MG63 (cell line): ENCODE measurements at regions not wholly inside any gene's neighbourhood (a gene's known extent, or its start where the extent isn't known, plus 50 kb on each side); places are given as distances from the start of the nearest gene placed in this dataset.

Source experiments
- DNase-seq: peaks from one replicate; pipeline ENCODE4 v3.0.0-alpha.2; 2020
- H3K27me3 ChIP-seq: fragments of 250-450 bp; sonication (Bioruptor Pico); 2 replicates; pipeline ENCODE4 v1.5.1; 2020; ENCODE audit warnings: mild to moderate bottlenecking, moderate library complexity
- H3K36me3 ChIP-seq: fragments of 250-450 bp; sonication (Bioruptor Pico); 2 replicates; pipeline ENCODE4 v1.5.1; 2020; ENCODE audit warnings: mild to moderate bottlenecking, moderate library complexity
- H3K4me3 ChIP-seq: fragments of 250-450 bp; sonication (Bioruptor Pico); 2 replicates; pipeline ENCODE4 v1.5.1; 2020; ENCODE audit warnings: mild to moderate bottlenecking, moderate library complexity
- H3K9me3 ChIP-seq: fragments of 250-450 bp; sonication (Bioruptor Pico); 2 replicates; pipeline ENCODE4 v1.5.1; 2020; ENCODE audit warnings: mild to moderate bottlenecking, moderate library complexity

GRCh38 chr2:240368781-240369331 lies 66.6 kb upstream of the GPC1 start:
- DNase-seq: no peak
- Histone ChIP-seq H3K27me3 (no peaks in the 10 kb centered on the region), H3K4me3 (no peak overlapping the region)

DNA sequence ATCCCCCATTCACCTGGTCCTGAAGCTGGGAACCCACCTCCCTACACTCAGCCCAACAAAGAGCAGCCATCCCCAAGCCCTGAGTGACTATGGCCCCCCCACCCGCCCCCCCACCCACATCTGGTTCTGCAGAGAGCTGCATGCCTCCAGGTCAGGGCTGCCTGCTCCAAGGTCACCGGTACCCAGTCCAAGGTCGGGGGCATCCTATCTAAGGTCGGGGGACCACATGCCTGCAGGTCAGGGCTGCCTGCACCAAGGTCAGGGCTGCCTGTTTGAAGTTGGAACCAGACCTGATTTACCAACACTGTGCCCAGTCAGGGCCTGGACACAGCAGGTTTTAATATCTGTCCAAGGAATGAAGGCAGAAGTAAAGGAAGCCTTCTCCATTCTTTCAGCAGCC lies 66.1 kb upstream of the GPC1 start:
- Histone ChIP-seq H3K9me3 (no peaks in the 10 kb centered on the region), H3K36me3 (no peaks in the 10 kb centered on the region), H3K4me3 (no peak overlapping the region), H3K27me3 (no peaks in the 10 kb centered on the region)
- DNase-seq: no peak

More at GRCh38 chr2:240368781-240369331, 66.6 kb upstream of the GPC1 start:
- Histone ChIP-seq H3K36me3 (no peaks in the 10 kb centered on the region), H3K9me3 (no peaks in the 10 kb centered on the region)

DNA sequence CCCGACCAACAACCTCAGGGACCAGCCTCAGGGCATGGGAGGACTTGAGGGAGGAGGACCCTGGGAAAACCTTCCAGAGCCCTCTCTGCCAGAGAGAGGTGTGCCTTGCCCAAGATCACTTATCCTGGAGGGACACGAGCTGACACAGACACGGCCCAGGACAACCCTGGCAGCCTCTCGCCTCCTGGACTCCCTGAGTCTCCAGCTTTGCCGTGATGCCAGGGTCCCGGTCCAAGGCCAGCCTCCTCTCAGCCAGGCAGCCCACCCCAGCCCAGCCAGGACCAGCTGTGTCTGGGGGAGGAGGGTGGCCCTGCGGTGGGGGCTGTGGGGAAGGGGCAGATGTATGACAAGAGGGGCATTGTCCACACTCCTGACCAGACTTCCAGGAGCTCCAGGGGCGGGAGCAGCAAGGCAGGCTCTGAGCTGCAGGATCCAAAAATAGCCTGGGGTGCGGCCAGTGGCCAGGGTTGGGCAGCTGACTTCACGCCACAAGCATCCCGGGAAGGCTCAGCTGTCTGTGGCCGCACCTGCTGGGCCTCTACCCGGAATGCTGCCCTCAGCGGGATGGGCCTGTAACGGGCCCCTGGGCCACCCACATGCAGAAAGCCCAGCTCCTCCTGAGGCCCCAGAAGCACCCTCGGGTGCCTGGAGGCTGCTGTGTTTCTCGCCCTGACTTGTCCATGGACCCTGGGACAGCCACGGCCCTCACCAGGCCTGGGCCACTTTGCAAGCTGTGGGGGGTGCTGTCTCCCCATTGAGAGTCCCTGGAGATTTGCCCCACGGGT lies 65.5 kb upstream of the GPC1 start:
- Histone ChIP-seq H3K27me3 (no peaks in the 10 kb centered on the region), H3K9me3 (no peaks in the 10 kb centered on the region), H3K36me3 (no peaks in the 10 kb centered on the region), H3K4me3 (no peak overlapping the region)
- DNase-seq: peak; percentile 97

DNA sequence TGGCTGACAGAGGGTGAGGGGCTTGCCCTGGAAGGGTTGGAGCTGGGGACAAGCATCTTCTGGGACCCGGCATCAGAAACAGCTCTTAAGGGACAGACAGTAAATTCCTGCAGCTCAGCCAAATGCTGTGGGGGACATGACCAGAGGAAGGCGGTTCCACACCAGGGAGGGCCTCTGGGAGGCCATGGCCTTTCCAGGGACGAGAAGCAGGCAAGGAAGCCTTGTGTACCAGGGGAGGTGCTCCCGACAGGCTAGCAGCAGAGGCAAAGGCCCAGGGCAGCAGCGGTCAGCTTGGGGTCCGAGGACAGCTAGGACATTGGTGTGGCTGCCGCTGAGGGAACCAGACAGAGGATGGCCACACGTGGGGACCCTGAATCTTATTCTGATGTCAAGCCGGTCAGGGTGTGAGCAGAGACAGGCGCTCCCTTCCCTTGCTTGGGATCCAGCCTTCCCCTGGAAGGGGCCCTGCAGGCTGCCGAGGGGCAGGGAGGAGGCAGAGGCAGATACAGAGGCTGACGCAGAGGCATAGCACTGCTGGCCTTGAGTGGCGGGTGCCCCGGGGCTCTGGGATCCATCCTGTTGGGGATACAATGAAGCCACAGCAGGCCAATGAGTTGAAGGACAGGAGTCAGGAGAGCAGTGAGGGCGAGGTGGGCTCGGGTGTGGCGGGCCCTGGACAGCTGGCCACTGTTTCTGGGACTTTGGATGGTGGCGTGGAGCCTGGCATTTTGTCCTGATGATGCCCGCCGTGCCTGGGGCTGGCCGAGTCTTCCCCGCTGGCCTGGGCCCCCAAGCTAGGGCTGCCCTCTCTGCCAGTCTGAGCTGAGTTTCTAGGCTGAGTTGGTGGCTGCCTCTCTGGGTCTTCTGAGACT lies 64.1 kb upstream of the GPC1 start:
- Histone ChIP-seq H3K4me3 (no peak overlapping the region), H3K27me3 (no peaks in the 10 kb centered on the region), H3K9me3 (no peaks in the 10 kb centered on the region), H3K36me3 (no peaks in the 10 kb centered on the region)
- no peak for DNase-seq

DNA sequence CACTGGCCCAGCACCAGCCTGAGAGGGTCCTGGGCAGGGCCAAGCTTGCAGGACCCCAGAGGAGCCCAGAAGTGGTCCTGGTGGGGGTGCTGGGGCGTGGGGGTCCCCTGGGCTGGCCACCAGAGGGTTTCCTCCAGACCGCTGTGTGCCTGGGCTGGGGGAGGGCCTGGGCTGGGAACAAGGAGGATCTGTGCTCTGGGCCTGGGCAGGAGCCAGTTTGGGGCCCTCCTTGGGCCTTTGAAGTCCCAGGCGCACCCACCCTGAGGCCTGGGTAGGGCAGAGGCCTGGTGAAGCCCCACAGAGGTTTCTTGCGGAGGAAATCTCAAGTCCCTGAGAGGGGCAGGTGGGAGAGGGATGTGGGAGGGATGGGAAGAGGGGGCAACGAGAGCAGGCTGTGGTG lies 63.4 kb upstream of the GPC1 start:
- H3K9me3 ChIP-seq: no peaks in the 10 kb centered on the region
- H3K4me3 ChIP-seq: no peak overlapping the region
- DNase-seq: no peak
- no peaks in the 10 kb centered on the region for H3K27me3 ChIP-seq
- no peaks in the 10 kb centered on the region for H3K36me3 ChIP-seq

DNA sequence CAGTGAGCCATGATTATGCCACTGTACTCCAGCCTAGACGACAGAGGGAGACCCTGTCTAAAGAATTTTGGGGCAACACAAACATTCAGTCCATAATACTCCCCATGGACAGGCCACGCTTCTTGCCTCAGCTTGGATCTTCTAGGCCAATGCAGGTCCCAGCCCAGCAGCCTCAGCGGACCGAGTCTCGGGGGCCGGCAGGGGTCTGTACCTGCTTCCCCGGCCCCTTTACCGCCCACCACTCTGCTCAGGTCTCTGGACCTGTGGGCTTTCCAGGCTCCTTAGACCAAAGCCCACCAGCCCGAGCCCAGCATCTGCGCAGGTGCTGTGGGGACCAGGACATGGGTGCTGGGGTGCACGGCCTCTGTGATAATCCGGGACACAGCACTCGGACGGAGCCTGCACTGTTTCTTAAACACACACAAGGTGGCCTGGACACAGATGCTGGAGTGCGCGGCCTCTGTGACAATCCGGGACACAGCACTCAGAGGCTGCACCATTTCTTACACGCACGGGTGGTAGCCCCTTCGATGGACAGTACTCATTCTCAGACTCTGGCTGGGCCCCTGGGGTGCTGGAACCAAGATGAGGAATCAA lies 62.1 kb upstream of the GPC1 start:
- no peak overlapping the region for H3K4me3 ChIP-seq
- no peaks in the 10 kb centered on the region for H3K9me3 ChIP-seq
- H3K36me3 ChIP-seq: no peaks in the 10 kb centered on the region
- no peak for DNase-seq
- H3K27me3 ChIP-seq: no peaks in the 10 kb centered on the region

DNA sequence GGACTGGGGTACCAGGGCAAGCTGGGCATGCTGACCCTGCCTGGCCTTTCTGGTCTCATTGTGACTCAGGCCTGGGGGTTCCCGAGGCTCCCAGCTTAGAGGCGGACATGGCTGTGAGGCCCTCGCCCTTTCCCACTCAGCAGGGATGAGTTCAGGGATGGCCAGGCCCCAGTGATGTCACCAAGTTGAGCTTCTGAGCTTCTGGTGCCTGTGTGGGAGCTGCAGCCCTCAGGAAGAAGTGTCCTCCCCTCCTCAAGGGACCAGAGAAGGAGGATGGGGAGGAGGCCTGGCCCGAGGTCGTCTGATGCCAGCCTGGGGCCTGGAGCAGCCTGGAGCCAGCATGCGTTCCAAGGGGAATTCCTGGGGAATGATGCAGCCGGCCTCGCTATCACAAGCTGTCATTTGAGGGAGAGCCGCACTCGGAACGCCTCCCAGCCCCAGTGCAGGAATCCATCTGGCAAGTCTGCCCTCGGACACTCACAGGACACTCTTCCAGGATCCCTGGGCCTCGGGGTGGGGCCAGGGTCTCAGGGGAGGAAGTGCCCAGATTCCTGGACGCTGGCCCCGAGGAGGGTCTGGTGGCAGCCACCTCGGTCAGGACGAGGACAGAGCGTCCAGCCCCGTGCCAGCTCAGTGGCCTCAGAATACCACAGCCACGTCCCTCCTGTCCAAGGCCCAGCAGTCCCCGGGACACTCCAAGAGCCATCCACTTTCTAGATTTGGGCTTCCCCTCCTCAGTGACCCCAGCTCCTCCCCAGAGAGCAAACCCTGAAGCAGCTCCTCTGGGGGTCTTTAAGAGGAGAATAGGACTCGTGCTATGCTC lies 61.2 kb upstream of the GPC1 start:
- H3K36me3 ChIP-seq: no peaks in the 10 kb centered on the region
- no peak overlapping the region for H3K4me3 ChIP-seq
- no peaks in the 10 kb centered on the region for H3K9me3 ChIP-seq
- no peaks in the 10 kb centered on the region for H3K27me3 ChIP-seq
- peak; percentile 97 for DNase-seq

- H3K27me3 ChIP-seq: no peaks in the 10 kb centered on the region
- no peaks in the 10 kb centered on the region for H3K36me3 ChIP-seq
- H3K9me3 ChIP-seq: peaks cover under 1% of the 10 kb centered on the region; the same call in 1 of the 2 replicates
- no peak overlapping the region for H3K4me3 ChIP-seq
- DNase-seq: no peak
Measured at GRCh38 chr2:240375024-240375645, 60.3 kb upstream of the GPC1 start.

DNA sequence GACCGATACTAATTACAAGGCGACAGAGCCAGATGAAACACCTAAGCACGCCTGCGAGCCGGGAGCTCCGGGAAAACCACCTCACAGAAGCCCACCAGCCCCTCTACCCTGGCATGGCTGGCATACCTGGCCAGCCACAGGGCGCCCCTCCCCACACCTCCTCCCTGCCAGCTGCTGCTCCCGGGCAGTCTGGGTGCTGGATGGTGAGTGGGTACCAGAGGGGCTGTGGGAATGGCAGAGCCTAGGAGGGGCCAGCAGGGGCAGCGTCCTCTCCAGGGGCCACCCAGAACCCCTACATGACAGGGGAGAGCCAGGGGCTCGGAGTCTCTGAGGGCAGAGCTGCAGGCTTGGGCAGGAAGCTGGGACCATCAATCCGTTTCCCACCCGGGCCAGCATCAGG lies 58.7 kb upstream of the GPC1 start:
- Histone ChIP-seq H3K4me3 (no peak overlapping the region), H3K9me3 (peaks cover 2% of the 10 kb centered on the region; the same call in 1 of the 2 replicates), H3K27me3 (no peaks in the 10 kb centered on the region), H3K36me3 (no peaks in the 10 kb centered on the region)
- DNase-seq: no peak

DNA sequence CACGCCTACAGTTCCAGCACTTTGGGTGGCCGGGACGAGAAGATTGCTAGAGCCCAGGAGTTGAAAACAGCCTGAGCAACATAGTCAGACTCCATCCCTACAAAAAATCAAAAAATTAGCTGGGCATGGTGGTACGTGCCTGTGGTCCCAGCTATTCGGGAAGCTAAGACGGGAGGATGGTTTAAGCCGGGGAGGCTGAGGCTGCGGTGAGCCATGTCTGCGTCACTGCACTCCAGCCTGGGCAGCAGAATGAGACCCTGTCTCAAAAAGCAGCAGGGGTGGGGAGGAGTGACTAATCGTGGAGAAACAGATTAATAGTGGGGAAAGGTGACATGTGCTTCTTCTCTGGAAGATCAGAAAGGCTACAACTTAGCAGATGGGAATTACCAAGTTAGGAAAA lies 58.1 kb upstream of the GPC1 start:
- DNase-seq: no peak
- no peaks in the 10 kb centered on the region for H3K27me3 ChIP-seq
- H3K4me3 ChIP-seq: no peak overlapping the region
- H3K9me3 ChIP-seq: peaks cover 2% of the 10 kb centered on the region; the same call in 1 of the 2 replicates
- H3K36me3 ChIP-seq: no peaks in the 10 kb centered on the region

- Histone ChIP-seq H3K27me3 (no peaks in the 10 kb centered on the region), H3K9me3 (peaks cover 2% of the 10 kb centered on the region; the same call in 1 of the 2 replicates), H3K36me3 (no peaks in the 10 kb centered on the region), H3K4me3 (no peak overlapping the region)
- DNase-seq: no peak
Measured at GRCh38 chr2:240379089-240379636, 56.3 kb upstream of the GPC1 start.

- H3K27me3 ChIP-seq: no peaks in the 10 kb centered on the region
- H3K4me3 ChIP-seq: no peak overlapping the region
- H3K9me3 ChIP-seq: peaks cover 2% of the 10 kb centered on the region; the same call in 1 of the 2 replicates
- H3K36me3 ChIP-seq: no peaks in the 10 kb centered on the region
- peak; percentile 41 for DNase-seq
Measured at GRCh38 chr2:240383099-240383758, 52.2 kb upstream of the GPC1 start.

- Histone ChIP-seq H3K9me3 (peaks cover 2% of the 10 kb centered on the region; the same call in 1 of the 2 replicates), H3K36me3 (no peaks in the 10 kb centered on the region), H3K27me3 (no peaks in the 10 kb centered on the region), H3K4me3 (no peak overlapping the region)
- DNase-seq: no peak
Measured at GRCh38 chr2:240383871-240384700, 51.4 kb upstream of the GPC1 start.

GRCh38 chr2:240384711-240385450 lies 50.6 kb upstream of the GPC1 start:
- Histone ChIP-seq H3K27me3 (no peaks in the 10 kb centered on the region), H3K36me3 (no peaks in the 10 kb centered on the region), H3K4me3 (no peak overlapping the region), H3K9me3 (peaks cover 2% of the 10 kb centered on the region; the same call in 1 of the 2 replicates)
- DNase-seq: no peak
